GM23338 (cell line): ENCODE measurements at regions not wholly inside any gene's neighbourhood (a gene's known extent, or its start where the extent isn't known, plus 50 kb on each side); places are given as distances from the start of the nearest gene placed in this dataset.

ENCODE experiments used
- ATAC-seq: fragments of 200-7000 bp; cut with Tn5 transposase; 3 replicates; pipeline ENCODE4 v1.9.1; 2020
- DNase-seq: peaks from one replicate; pipeline ENCODE4 v3.0.0-alpha.2; 2015; ENCODE audit warnings: low spot score
- H2AFZ ChIP-seq: fragments of 200-600 bp; sonication (generic); 2 replicates; pipeline ENCODE4 v1.8.0; 2016; ENCODE audit warnings: antibody characterized with exemption, mild to moderate bottlenecking, moderate library complexity
- H3F3A ChIP-seq: fragments of 200-600 bp; sonication (generic); replicated peaks from 2 replicates; pipeline ENCODE4 v1.8.0; 2017; ENCODE audit warnings: antibody characterized with exemption, mixed run types, low read depth
- H3K27ac ChIP-seq: fragments of 200-600 bp; sonication (generic); 2 replicates; pipeline ENCODE4 v1.6.1; 2016; ENCODE audit warnings: low read depth
- H3K27me3 ChIP-seq: fragments of 200-600 bp; sonication (generic); 2 replicates; pipeline ENCODE4 v1.8.0; 2016; ENCODE audit warnings: mild to moderate bottlenecking, mixed run types, moderate library complexity; ENCODE audit not compliant: insufficient read depth
- H3K36me3 ChIP-seq: fragments of 200-600 bp; sonication (generic); 2 replicates; pipeline ENCODE4 v1.8.0; 2016; ENCODE audit warnings: mild to moderate bottlenecking; ENCODE audit not compliant: insufficient read depth
- H3K4me1 ChIP-seq: fragments of 200-600 bp; sonication (generic); 2 replicates; pipeline ENCODE4 v1.8.0; 2016; ENCODE audit warnings: mild to moderate bottlenecking, moderate library complexity; ENCODE audit not compliant: insufficient read depth
- H3K4me2 ChIP-seq: fragments of 200-600 bp; sonication (generic); 2 replicates; pipeline ENCODE4 v1.7.1; 2017; ENCODE audit warnings: mixed run types
- H3K4me3 ChIP-seq: fragments of 200-600 bp; sonication (generic); 2 replicates; pipeline ENCODE4 v1.6.1; 2016; ENCODE audit warnings: mixed run types
- H3K79me2 ChIP-seq: fragments of 200-600 bp; sonication (generic); replicated peaks from 2 replicates; pipeline ENCODE4 v1.8.0; 2017; ENCODE audit warnings: mild to moderate bottlenecking; ENCODE audit not compliant: insufficient read depth
- H3K9me2 ChIP-seq: fragments of 200-600 bp; sonication (generic); 2 replicates; pipeline ENCODE4 v1.8.0; 2017; ENCODE audit not compliant: insufficient read depth
- H4K20me1 ChIP-seq: fragments of 200-600 bp; sonication (generic); replicated peaks from 2 replicates; pipeline ENCODE4 v1.8.0; 2017; ENCODE audit warnings: mild to moderate bottlenecking; ENCODE audit not compliant: insufficient read depth
- H3K27ac Mint-ChIP-seq: 2 replicates; pipeline ENCODE4 v1.8.0; 2020; ENCODE audit warnings: inconsistent platforms, mild to moderate bottlenecking, moderate library complexity, mixed read lengths
- H3K27me3 Mint-ChIP-seq: 3 replicates; pipeline ENCODE4 v1.8.0; 2022; ENCODE audit warnings: low read depth, mild to moderate bottlenecking, moderate library complexity, mixed read lengths, inconsistent platforms; ENCODE audit not compliant: insufficient read depth, poor library complexity
- H3K36me3 Mint-ChIP-seq: 3 replicates; pipeline ENCODE4 v1.8.0; 2021; ENCODE audit warnings: low read depth, mild to moderate bottlenecking, inconsistent platforms, moderate library complexity, mixed read lengths
- H3K4me1 Mint-ChIP-seq: 3 replicates; pipeline ENCODE4 v1.8.0; 2020; ENCODE audit warnings: mild to moderate bottlenecking, inconsistent platforms, mixed read lengths
- H3K4me3 Mint-ChIP-seq: 3 replicates; pipeline ENCODE4 v1.8.0; 2021; ENCODE audit warnings: moderate library complexity, mild to moderate bottlenecking, inconsistent platforms, mixed read lengths
- H3K9me3 Mint-ChIP-seq: 3 replicates; pipeline ENCODE4 v1.8.0; 2020; ENCODE audit warnings: moderate library complexity, mild to moderate bottlenecking, inconsistent platforms, mixed read lengths
- CREB1 ChIP-seq: fragments of 250-450 bp; sonication (Bioruptor Pico); IDR thresholded peaks from 2 replicates; pipeline ENCODE4 v1.5.0; 2020; ENCODE audit warnings: low read depth, mild to moderate bottlenecking, moderate library complexity
- STAT1 ChIP-seq: IDR thresholded peaks from one replicate; pipeline ENCODE4 v1.6.1; 2016; ENCODE audit warnings: antibody characterized with exemption; ENCODE audit not compliant: unreplicated experiment
- ZNF114 ChIP-seq: fragments of 250-450 bp; sonication (Bioruptor Pico); IDR thresholded peaks from 2 replicates; pipeline ENCODE4 v1.5.0; 2020; ENCODE audit warnings: mild to moderate bottlenecking, moderate library complexity
- TF ChIP-seq, protein P1 (sequence below), 2 experiments: fragments of 200-600 bp in 1 of 2; sonication (generic) in 1 of 2; conservative IDR thresholded peaks; 2 replicates each; pipeline versions ENCODE4 v1.5.1 to v1.6.1; 2016 to 2017; ENCODE audit warnings: antibody characterized with exemption in 2 of 2, low read depth in 2 of 2, mild to moderate bottlenecking in 2 of 2, moderate library complexity in 1 of 2
- TF ChIP-seq, protein P2 (sequence below): fragments of 250-450 bp; sonication (Bioruptor Pico); IDR thresholded peaks from 2 replicates; pipeline ENCODE4 v1.5.0; 2020; ENCODE audit warnings: mild to moderate bottlenecking, moderate library complexity

DNA sequence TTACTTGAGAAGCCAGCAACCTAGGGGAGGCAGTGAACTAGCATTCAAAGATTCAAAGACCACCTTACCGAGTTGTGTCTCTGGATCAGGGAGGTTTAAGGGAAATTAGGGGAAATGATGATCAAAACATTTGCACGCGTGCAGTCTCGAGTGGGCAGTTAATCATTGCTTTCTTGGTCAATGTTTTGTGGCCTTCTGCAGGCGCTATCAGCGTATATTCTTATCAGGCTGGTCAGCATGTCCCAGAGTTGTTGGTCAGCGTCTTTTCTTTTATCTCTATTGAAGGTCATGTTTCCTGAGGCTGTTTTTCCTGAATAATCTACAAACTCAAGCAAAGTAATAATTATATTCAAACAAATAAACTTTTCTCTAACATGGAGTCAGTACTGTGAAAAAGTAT, 84.0 kb upstream of the ZNF81 start:
- Histone ChIP-seq H3K4me3 (no peak overlapping the region), H3K4me1 (no peaks in the 10 kb centered on the region), H3K4me2 (no peak overlapping the region), H3F3A (no peaks in the 10 kb centered on the region), H4K20me1 (no peaks in the 10 kb centered on the region), H3K79me2 (no peaks in the 10 kb centered on the region), H3K36me3 (no peaks in the 10 kb centered on the region), H3K9me2 (no peaks in the 10 kb centered on the region), H2AFZ (no peak overlapping the region), H3K27ac (no peak overlapping the region), H3K27me3 (no peaks in the 10 kb centered on the region)
- DNase-seq (no peak), ATAC-seq (no peak)
- Mint-ChIP-seq H3K4me1 (no peaks in the 10 kb centered on the region; the same call in 2 of the 3 replicates), H3K36me3 (no peaks in the 10 kb centered on the region), H3K27me3 (no peaks in the 10 kb centered on the region), H3K4me3 (no peak overlapping the region), H3K9me3 (no peaks in the 10 kb centered on the region), H3K27ac (no peak overlapping the region)
- TF ChIP-seq STAT1, result no peak
- TF ChIP-seq, protein P1, sequence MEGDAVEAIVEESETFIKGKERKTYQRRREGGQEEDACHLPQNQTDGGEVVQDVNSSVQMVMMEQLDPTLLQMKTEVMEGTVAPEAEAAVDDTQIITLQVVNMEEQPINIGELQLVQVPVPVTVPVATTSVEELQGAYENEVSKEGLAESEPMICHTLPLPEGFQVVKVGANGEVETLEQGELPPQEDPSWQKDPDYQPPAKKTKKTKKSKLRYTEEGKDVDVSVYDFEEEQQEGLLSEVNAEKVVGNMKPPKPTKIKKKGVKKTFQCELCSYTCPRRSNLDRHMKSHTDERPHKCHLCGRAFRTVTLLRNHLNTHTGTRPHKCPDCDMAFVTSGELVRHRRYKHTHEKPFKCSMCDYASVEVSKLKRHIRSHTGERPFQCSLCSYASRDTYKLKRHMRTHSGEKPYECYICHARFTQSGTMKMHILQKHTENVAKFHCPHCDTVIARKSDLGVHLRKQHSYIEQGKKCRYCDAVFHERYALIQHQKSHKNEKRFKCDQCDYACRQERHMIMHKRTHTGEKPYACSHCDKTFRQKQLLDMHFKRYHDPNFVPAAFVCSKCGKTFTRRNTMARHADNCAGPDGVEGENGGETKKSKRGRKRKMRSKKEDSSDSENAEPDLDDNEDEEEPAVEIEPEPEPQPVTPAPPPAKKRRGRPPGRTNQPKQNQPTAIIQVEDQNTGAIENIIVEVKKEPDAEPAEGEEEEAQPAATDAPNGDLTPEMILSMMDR (conservative IDR thresholded peaks at IDR 0.05; ENCODE audit: low read depth in 2 of 2), result no peak

DNA sequence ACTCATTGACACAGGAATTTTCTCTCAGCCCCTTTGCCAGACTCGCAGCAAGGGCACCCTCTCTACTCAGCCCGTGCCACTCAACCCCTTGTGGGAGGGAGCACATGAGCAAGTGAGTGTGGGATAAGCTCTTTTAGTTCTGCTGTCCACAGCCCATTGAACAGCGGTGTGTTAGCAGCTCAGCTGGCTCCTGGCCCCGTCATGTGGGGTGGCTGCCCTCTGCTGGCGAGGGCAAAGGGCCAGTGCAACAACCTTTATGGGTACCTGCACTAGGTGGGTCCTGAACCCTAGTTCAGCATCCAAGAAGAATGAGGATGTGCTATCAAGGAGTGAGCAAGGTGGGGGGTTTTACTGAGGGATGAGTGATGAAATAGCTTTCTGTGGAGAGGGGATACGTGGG, 85.0 kb upstream of the ZNF81 start:
- Mint-ChIP-seq H3K4me1 (no peaks in the 10 kb centered on the region; the same call in 2 of the 3 replicates), H3K27me3 (no peaks in the 10 kb centered on the region), H3K36me3 (no peaks in the 10 kb centered on the region), H3K9me3 (no peaks in the 10 kb centered on the region), H3K4me3 (no peak overlapping the region), H3K27ac (no peak overlapping the region)
- TF ChIP-seq ZNF114, result no peak
- TF ChIP-seq, protein P1 (conservative IDR thresholded peaks at IDR 0.05; ENCODE audit: low read depth in 2 of 2), result peak; percentile 58 to 81
- Histone ChIP-seq H2AFZ (peak overlapping the region; percentile 83; the same call in 1 of the 2 replicates), H3K36me3 (no peaks in the 10 kb centered on the region), H3K79me2 (no peaks in the 10 kb centered on the region), H3F3A (no peaks in the 10 kb centered on the region), H3K27ac (no peak overlapping the region), H3K4me1 (no peaks in the 10 kb centered on the region), H3K27me3 (no peaks in the 10 kb centered on the region), H4K20me1 (no peaks in the 10 kb centered on the region), H3K9me2 (no peaks in the 10 kb centered on the region), H3K4me3 (no peak overlapping the region), H3K4me2 (no peak overlapping the region)
- peak; percentile 96 for ATAC-seq
- peak; percentile 59 for DNase-seq

DNA sequence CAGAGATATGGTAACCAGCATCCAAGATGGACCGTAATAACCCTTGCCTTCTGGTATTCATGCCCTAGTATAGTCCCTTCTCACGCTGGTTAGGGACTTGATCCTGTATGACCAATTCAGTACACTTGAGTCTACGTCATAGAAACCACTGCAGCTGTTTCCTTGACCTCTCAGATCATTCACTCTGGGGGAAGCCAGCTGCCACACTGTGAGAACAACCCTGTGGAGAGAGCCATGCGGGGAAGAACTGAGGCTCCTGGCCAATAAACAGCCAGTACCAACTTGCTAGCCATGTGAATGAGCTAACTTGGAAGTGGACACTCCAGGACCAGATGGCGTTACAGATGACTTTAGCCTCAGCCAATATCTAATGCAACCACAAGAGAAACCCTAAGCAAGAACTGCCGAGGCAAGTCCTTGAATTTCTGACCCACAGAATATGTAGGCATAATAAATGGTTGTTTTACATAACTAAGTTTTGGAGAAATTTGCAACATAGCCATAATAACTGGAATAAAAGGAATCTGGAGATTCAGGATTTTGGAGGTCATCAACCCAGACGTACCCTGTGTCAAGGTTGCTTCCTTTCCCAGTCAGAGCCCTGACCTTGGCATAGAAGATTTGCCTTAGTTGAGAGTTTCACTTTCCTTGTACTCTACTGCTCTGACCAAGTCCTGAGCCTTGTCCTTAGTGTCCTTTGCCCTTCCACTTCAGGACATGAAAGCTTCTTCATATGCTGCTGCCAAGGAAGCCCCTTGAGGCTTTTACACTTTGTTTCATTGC, 87.3 kb upstream of the ZNF81 start:
- no peaks in the 10 kb centered on the region for H4K20me1 ChIP-seq
- H3K79me2 ChIP-seq, result no peaks in the 10 kb centered on the region
- no peaks in the 10 kb centered on the region for H3F3A ChIP-seq
- no peak overlapping the region for H2AFZ ChIP-seq
- no peak overlapping the region for H3K27ac ChIP-seq
- Mint-ChIP-seq H3K27me3 (no peaks in the 10 kb centered on the region), H3K4me1 (no peaks in the 10 kb centered on the region; the same call in 2 of the 3 replicates), H3K36me3 (no peaks in the 10 kb centered on the region), H3K27ac (no peak overlapping the region), H3K9me3 (no peaks in the 10 kb centered on the region), H3K4me3 (no peak overlapping the region)
- H3K4me3 ChIP-seq, result no peak overlapping the region
- H3K4me1 ChIP-seq, result no peaks in the 10 kb centered on the region
- no peaks in the 10 kb centered on the region for H3K36me3 ChIP-seq
- ATAC-seq (no peak), DNase-seq (no peak)
- no peak overlapping the region for H3K4me2 ChIP-seq
- no peaks in the 10 kb centered on the region for H3K9me2 ChIP-seq
- H3K27me3 ChIP-seq, result no peaks in the 10 kb centered on the region
- no peak for TF ChIP-seq CREB1 (CRISPR knock-in tag)
- TF ChIP-seq, protein P2, sequence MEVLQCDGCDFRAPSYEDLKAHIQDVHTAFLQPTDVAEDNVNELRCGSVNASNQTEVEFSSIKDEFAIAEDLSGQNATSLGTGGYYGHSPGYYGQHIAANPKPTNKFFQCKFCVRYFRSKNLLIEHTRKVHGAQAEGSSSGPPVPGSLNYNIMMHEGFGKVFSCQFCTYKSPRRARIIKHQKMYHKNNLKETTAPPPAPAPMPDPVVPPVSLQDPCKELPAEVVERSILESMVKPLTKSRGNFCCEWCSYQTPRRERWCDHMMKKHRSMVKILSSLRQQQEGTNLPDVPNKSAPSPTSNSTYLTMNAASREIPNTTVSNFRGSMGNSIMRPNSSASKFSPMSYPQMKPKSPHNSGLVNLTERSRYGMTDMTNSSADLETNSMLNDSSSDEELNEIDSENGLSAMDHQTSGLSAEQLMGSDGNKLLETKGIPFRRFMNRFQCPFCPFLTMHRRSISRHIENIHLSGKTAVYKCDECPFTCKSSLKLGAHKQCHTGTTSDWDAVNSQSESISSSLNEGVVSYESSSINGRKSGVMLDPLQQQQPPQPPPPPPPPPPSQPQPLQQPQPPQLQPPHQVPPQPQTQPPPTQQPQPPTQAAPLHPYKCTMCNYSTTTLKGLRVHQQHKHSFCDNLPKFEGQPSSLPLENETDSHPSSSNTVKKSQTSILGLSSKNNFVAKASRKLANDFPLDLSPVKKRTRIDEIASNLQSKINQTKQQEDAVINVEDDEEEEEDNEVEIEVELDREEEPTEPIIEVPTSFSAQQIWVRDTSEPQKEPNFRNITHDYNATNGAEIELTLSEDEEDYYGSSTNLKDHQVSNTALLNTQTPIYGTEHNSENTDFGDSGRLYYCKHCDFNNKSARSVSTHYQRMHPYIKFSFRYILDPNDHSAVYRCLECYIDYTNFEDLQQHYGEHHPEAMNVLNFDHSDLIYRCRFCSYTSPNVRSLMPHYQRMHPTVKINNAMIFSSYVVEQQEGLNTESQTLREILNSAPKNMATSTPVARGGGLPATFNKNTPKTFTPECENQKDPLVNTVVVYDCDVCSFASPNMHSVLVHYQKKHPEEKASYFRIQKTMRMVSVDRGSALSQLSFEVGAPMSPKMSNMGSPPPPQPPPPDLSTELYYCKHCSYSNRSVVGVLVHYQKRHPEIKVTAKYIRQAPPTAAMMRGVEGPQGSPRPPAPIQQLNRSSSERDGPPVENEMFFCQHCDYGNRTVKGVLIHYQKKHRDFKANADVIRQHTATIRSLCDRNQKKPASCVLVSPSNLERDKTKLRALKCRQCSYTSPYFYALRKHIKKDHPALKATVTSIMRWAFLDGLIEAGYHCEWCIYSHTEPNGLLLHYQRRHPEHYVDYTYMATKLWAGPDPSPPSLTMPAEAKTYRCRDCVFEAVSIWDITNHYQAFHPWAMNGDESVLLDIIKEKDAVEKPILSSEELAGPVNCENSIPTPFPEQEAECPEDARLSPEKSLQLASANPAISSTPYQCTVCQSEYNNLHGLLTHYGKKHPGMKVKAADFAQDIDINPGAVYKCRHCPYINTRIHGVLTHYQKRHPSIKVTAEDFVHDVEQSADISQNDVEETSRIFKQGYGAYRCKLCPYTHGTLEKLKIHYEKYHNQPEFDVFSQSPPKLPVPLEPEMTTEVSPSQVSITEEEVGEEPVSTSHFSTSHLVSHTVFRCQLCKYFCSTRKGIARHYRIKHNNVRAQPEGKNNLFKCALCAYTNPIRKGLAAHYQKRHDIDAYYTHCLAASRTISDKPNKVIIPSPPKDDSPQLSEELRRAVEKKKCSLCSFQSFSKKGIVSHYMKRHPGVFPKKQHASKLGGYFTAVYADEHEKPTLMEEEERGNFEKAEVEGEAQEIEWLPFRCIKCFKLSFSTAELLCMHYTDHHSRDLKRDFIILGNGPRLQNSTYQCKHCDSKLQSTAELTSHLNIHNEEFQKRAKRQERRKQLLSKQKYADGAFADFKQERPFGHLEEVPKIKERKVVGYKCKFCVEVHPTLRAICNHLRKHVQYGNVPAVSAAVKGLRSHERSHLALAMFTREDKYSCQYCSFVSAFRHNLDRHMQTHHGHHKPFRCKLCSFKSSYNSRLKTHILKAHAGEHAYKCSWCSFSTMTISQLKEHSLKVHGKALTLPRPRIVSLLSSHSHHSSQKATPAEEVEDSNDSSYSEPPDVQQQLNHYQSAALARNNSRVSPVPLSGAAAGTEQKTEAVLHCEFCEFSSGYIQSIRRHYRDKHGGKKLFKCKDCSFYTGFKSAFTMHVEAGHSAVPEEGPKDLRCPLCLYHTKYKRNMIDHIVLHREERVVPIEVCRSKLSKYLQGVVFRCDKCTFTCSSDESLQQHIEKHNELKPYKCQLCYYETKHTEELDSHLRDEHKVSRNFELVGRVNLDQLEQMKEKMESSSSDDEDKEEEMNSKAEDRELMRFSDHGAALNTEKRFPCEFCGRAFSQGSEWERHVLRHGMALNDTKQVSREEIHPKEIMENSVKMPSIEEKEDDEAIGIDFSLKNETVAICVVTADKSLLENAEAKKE (CRISPR knock-in tag), result no peak
